Neuronal stem cell (in vitro differentiated cells): ENCODE measurements at regions not wholly inside any gene's neighbourhood (a gene's known extent, or its start where the extent isn't known, plus 50 kb on each side); places are given as distances from the start of the nearest gene placed in this dataset.

Experiments used
- DNase-seq: peaks from one replicate; pipeline ENCODE4 v3.0.0-alpha.2; 2013; ENCODE audit warnings: low spot score
- H2AFZ ChIP-seq: one replicate; pipeline ENCODE4 v1.6.1; 2013; ENCODE audit warnings: mild to moderate bottlenecking, low read length, inconsistent platforms
- H2AK5ac ChIP-seq: 2 replicates; pipeline ENCODE4 v1.6.1; 2013; ENCODE audit warnings: low read depth, mild to moderate bottlenecking, inconsistent platforms, low read length, moderate library complexity, mixed read lengths
- H2BK120ac ChIP-seq: 2 replicates; pipeline ENCODE4 v1.6.1; 2013; ENCODE audit warnings: low read depth, mild to moderate bottlenecking, inconsistent platforms, low read length, moderate library complexity, mixed read lengths
- H2BK12ac ChIP-seq: one replicate; pipeline ENCODE4 v1.6.1; 2013; ENCODE audit warnings: low read length, inconsistent platforms
- H2BK15ac ChIP-seq: 2 replicates; pipeline ENCODE4 v1.6.1; 2013; ENCODE audit warnings: mild to moderate bottlenecking, low read length, inconsistent platforms, mixed read lengths
- H2BK5ac ChIP-seq: one replicate; pipeline ENCODE4 v1.6.1; 2013; ENCODE audit warnings: inconsistent platforms, mild to moderate bottlenecking, low read length, moderate library complexity
- H3K14ac ChIP-seq: one replicate; pipeline ENCODE4 v1.6.1; 2013; ENCODE audit warnings: low read length, inconsistent platforms
- H3K18ac ChIP-seq: 2 replicates; pipeline ENCODE4 v1.6.1; 2013; ENCODE audit warnings: low read length, inconsistent platforms
- H3K23ac ChIP-seq: 2 replicates; pipeline ENCODE4 v1.6.1; 2013; ENCODE audit warnings: low read depth, mild to moderate bottlenecking, mixed read lengths, low read length, inconsistent platforms; ENCODE audit not compliant: poor library complexity
- H3K27ac ChIP-seq: replicated peaks from 3 replicates; pipeline ENCODE4 v1.5.1; 2013; ENCODE audit warnings: low read length, inconsistent platforms
- H3K27me3 ChIP-seq, 3 experiments: 2 replicates each; pipeline ENCODE4 v1.6.1; 2013; ENCODE audit warnings: low read length in 3 of 3, mild to moderate bottlenecking in 2 of 3, inconsistent platforms in 1 of 3, low read depth in 1 of 3, mixed read lengths in 1 of 3, moderate library complexity in 1 of 3; ENCODE audit not compliant: control insufficient read depth in 3 of 3, insufficient read depth in 3 of 3
- H3K36me3 ChIP-seq, 2 donors: replicated peaks in 1 of 2; 2 replicates each; pipeline ENCODE4 v1.6.1; 2013; ENCODE audit warnings: low read length in 2 of 2; ENCODE audit not compliant: control insufficient read depth in 2 of 2, insufficient read depth in 2 of 2
- H3K4ac ChIP-seq: 2 replicates; pipeline ENCODE4 v1.6.1; 2013; ENCODE audit warnings: inconsistent platforms, mild to moderate bottlenecking, low read length, moderate library complexity
- H3K4me1 ChIP-seq, 2 donors: 1 replicate in 1 of 2; 2 replicates in 1 of 2; pipeline ENCODE4 v1.6.1; 2013; ENCODE audit warnings: low read length in 2 of 2, low read depth in 1 of 2; ENCODE audit not compliant: control insufficient read depth in 2 of 2, insufficient read depth in 1 of 2
- H3K4me2 ChIP-seq: one replicate; pipeline ENCODE4 v1.6.1; 2013; ENCODE audit warnings: mild to moderate bottlenecking, low read length, inconsistent platforms; ENCODE audit not compliant: insufficient read depth, poor library complexity, severe bottlenecking
- H3K4me3 ChIP-seq, 2 donors: 2 replicates each; pipeline ENCODE4 v1.5.1; 2013; ENCODE audit warnings: low read length in 2 of 2, mild to moderate bottlenecking in 2 of 2, inconsistent platforms in 1 of 2, moderate library complexity in 1 of 2
- H3K79me1 ChIP-seq: one replicate; pipeline ENCODE4 v1.6.1; 2013; ENCODE audit warnings: low read depth, mild to moderate bottlenecking, inconsistent platforms, low read length, moderate library complexity
- H3K9ac ChIP-seq: one replicate; pipeline ENCODE4 v1.6.1; 2013; ENCODE audit warnings: mild to moderate bottlenecking, low read depth, low read length, inconsistent platforms; ENCODE audit not compliant: poor library complexity
- H3K9me3 ChIP-seq, 2 donors: replicated peaks in 1 of 2; 2 replicates each; pipeline versions ENCODE3 to v1.6.1; 2013; ENCODE audit warnings: low read length in 2 of 2, mild to moderate bottlenecking in 2 of 2, inconsistent platforms in 1 of 2, low read depth in 1 of 2, mixed read lengths in 1 of 2, moderate library complexity in 1 of 2; ENCODE audit not compliant: control insufficient read depth in 2 of 2, insufficient read depth in 1 of 2
- H4K8ac ChIP-seq: one replicate; pipeline ENCODE4 v1.6.1; 2013; ENCODE audit warnings: low read depth, mild to moderate bottlenecking, inconsistent platforms, low read length, moderate library complexity
- H4K91ac ChIP-seq: one replicate; pipeline ENCODE4 v1.6.1; 2013; ENCODE audit warnings: low read length, low read depth, mild to moderate bottlenecking, inconsistent platforms; ENCODE audit not compliant: poor library complexity
- WGBS, 2 donors: extraction: QIAGEN DNeasy Blood & Tissue Kit; methylation state at CpG; one replicate each; pipeline ENCODE4 v1.1.7; 2013; ENCODE audit warnings: missing lambda C conversion rate in 2 of 2, mixed read lengths in 1 of 2; ENCODE audit not compliant: insufficient read length in 2 of 2, insufficient replicate concordance in 1 of 2; ENCODE audit errors: extremely low coverage in 2 of 2; 5-methylcytosine and 5-hydroxymethylcytosine counted together

DNA sequence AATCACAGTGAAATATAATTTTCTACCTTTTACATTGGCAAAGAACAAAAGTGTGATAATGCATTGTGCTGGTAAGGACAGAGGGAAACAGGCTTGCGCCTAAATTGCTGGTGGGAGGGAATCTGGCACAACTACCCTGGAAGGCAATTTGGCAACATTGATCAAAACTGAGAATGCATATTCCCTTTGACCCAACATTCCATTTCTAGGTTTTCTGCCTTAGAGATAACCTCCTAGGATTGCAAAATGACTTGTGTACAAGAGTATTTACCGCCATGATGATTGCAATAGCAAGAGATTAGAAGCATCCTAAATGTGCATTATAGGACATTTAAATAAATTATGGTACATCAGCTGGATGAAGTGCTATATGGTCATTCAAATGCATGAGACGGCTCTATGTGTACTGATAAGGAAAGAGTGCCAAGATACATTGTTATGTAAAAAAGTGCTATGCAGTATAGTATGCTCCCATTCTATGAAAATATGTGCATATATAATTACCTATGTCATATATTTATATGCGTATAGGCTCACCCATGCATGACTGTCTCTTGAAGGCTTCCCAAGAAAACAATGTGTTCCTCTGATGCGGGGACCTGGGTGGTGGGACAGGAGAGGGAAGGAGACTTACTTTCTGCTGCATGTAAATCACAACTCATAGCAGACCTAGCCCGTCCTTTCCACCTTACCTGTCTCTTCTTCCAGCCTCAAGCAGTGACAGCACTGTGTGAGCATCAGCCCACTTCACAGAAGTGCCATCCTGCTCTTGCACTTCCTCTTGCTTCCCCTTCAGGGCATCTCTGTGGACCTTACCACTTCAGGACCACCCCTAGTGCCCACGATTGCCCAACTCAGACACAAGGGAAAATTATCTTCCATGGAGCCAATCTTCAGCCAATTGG lies 249.9 kb upstream of the TLE3 start:
- no peak for DNase-seq

DNA sequence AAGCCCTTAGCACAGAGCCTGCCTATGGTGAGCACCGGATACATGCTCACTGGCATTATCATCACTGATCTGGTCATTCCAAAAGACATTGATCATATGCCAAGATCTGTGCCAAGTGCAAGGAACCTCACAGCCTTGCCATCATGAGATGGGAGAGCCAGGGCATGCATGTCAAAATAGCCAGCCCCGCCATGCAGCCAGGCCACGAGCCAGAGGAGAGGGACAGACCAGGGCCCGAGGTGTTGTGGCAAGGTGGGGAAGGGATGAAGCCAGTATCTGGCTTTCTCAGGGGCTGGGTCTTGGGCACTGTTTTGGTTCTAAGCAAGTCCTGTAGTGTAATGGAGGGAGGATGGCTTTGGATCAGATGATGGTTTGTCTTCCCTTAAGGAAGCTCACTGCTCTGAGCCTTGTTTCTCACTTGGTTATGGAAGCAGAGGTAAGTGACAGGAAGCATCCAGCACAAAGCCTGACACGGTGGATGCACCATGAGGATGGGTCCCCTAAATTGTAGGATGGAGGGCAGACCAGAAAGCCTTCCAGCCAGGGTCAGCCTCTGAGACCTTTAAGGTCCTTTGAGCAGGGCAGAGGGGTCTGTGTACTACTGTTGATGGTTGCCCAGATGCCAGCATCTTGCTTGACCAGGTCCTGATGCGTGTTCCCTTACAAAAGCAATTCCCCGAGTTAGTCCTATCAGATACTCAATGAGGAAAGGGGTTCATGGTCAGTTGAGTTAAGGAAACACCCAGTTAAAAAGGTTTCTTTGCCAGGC lies 247.7 kb upstream of the TLE3 start:
- H2AK5ac ChIP-seq, result no peak overlapping the region
- no peak overlapping the region for H3K18ac ChIP-seq
- no peak overlapping the region for H2BK5ac ChIP-seq
- DNase-seq, result no peak
- H4K91ac ChIP-seq, result no peak overlapping the region
- no peaks in the 10 kb centered on the region for H3K4me1 ChIP-seq
- no peak overlapping the region for H2BK120ac ChIP-seq
- no peak overlapping the region for H3K27ac ChIP-seq
- H3K79me1 ChIP-seq, result no peaks in the 10 kb centered on the region
- no peak overlapping the region for H3K4me3 ChIP-seq
- peak overlapping the region; percentile 8 for H3K23ac ChIP-seq
- no peak overlapping the region for H3K14ac ChIP-seq
- H3K9me3 ChIP-seq, result no peaks in the 10 kb centered on the region
- no peak overlapping the region for H3K9ac ChIP-seq
- H4K8ac ChIP-seq, result no peak overlapping the region
- H2BK15ac ChIP-seq, result no peak overlapping the region
- no peak overlapping the region for H2AFZ ChIP-seq
- H3K4me2 ChIP-seq, result no peak overlapping the region
- no peak overlapping the region for H2BK12ac ChIP-seq
- WGBS, 2 donors, result no CpG with 5 or more reads among the region's 7 CpGs
- no peaks in the 10 kb centered on the region for H3K36me3 ChIP-seq
- no peaks in the 10 kb centered on the region for H3K27me3 ChIP-seq
- no peak overlapping the region for H3K4ac ChIP-seq

More for the DNA sequence above, 249.9 kb upstream of the TLE3 start:
- Histone ChIP-seq H3K4ac (no peak overlapping the region), H3K4me2 (no peak overlapping the region), H2BK120ac (no peak overlapping the region), H4K91ac (no peak overlapping the region), H3K23ac (no peak overlapping the region), H3K4me3 (no peak overlapping the region), H2AK5ac (no peak overlapping the region), H2BK15ac (no peak overlapping the region), H2BK5ac (no peak overlapping the region), H4K8ac (no peak overlapping the region), H3K4me1 (no peaks in the 10 kb centered on the region), H3K27me3 (no peaks in the 10 kb centered on the region), H3K14ac (no peak overlapping the region), H2AFZ (no peak overlapping the region), H2BK12ac (no peak overlapping the region), H3K27ac (no peak overlapping the region), H3K18ac (no peak overlapping the region), H3K9ac (no peak overlapping the region), H3K79me1 (no peaks in the 10 kb centered on the region), H3K36me3 (no peaks in the 10 kb centered on the region), H3K9me3 (no peaks in the 10 kb centered on the region)
- no CpG with 5 or more reads among the region's 7 CpGs for WGBS, 2 donors

DNA sequence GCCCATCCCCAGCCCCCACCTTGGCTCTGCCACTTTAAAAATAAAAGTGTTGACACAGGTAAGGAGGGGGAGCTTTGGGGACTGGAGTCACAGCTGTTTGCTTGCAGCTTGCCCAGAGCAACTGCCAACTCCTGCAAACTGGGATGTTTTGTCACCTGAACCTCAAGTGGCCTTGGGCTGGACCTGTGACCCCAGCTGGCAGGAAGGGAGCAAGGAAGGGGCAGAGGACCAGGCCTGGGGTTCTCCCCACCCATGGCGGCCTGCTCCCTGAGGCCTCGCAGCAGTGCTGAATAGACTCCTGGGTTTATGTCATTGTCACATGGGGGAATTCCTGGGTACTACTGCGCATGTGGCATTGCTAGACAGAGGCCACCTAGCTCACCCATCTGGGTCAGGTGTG lies 246.9 kb upstream of the TLE3 start:
- Histone ChIP-seq H3K18ac (no peak overlapping the region), H2BK120ac (no peak overlapping the region), H3K4me3 (no peak overlapping the region), H3K27ac (no peak overlapping the region), H2BK5ac (no peak overlapping the region), H3K9me3 (no peaks in the 10 kb centered on the region), H2AFZ (no peak overlapping the region), H3K9ac (no peak overlapping the region), H3K79me1 (no peaks in the 10 kb centered on the region), H2AK5ac (no peak overlapping the region), H3K36me3 (no peaks in the 10 kb centered on the region), H4K8ac (no peak overlapping the region), H3K4me1 (no peaks in the 10 kb centered on the region), H2BK12ac (no peak overlapping the region), H2BK15ac (no peak overlapping the region), H3K23ac (no peak overlapping the region), H3K14ac (no peak overlapping the region), H3K4me2 (no peak overlapping the region), H3K4ac (no peak overlapping the region), H3K27me3 (no peaks in the 10 kb centered on the region), H4K91ac (peak overlapping the region; percentile 39)
- no peak for DNase-seq
- no CpG with 5 or more reads among the region's 3 CpGs for WGBS, 2 donors

DNA sequence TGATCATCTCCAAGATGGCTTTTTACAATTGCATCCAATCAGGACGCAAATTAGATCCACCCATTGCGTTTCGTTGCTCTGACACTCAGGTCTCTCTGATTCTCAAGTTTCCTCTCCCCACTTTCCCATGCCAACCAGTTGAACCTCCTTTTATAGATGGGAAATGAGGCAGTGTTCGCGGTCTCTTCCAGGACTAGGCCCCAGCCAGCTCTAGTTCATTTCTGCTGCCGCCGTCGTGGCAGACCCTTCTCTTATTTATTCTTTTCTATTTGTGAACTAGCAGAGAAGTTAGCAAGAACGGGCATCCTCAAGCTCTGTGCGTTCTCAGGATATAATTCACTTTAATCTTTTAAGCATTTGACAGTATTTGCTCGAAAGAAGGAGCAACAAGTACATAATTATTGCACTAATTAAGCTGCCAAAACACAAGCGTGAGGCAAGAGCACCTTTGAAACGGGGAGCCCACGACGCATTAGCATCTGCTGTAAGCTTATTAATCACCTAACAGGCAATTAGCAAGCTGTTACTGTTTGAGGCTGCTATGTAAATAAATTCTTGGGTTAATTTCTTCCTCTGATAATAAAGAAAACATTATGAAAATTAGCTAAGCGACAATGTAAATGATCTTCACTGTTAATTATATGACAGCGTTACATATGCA lies 246.4 kb upstream of the TLE3 start:
- Histone ChIP-seq H3K27ac (no peak overlapping the region), H4K91ac (no peak overlapping the region), H3K9ac (no peak overlapping the region), H4K8ac (no peak overlapping the region), H2BK15ac (no peak overlapping the region), H3K4me1 (no peaks in the 10 kb centered on the region), H3K23ac (no peak overlapping the region), H3K36me3 (no peaks in the 10 kb centered on the region), H3K9me3 (no peaks in the 10 kb centered on the region), H3K4ac (no peak overlapping the region), H2BK5ac (no peak overlapping the region), H2BK12ac (no peak overlapping the region), H3K14ac (no peak overlapping the region), H3K79me1 (no peaks in the 10 kb centered on the region), H2BK120ac (no peak overlapping the region), H2AFZ (no peak overlapping the region), H3K18ac (no peak overlapping the region), H3K27me3 (no peaks in the 10 kb centered on the region), H2AK5ac (no peak overlapping the region), H3K4me3 (no peak overlapping the region), H3K4me2 (no peak overlapping the region)
- no peak for DNase-seq
- no CpG with 5 or more reads among the region's 17 CpGs for WGBS, 2 donors
